ENCODE measurements at regions not wholly inside any gene's neighbourhood (a gene's known extent, or its start where the extent isn't known, plus 50 kb on each side); places are given as distances from the start of the nearest gene placed in this dataset.

- no peak for DNase-seq
Measured at GRCh38 chr5:38029397-38030065, 189.7 kb upstream of the GDNF start.

- DNase-seq, result no peak
Measured at GRCh38 chr5:38023799-38024198, 184.0 kb upstream of the GDNF start.

- DNase-seq, result no peak
Measured at GRCh38 chr5:38023371-38023770, 183.5 kb upstream of the GDNF start.

- no peak for DNase-seq
Measured at GRCh38 chr5:38022631-38023030, 182.8 kb upstream of the GDNF start.

GRCh38 chr5:38018016-38018415, 178.2 kb upstream of the GDNF start:
- DNase-seq, result no peak

GRCh38 chr5:38013107-38013506, 173.3 kb upstream of the GDNF start:
- no peak for DNase-seq

- no peak for DNase-seq
Measured at GRCh38 chr5:38011668-38012188, 171.9 kb upstream of the GDNF start.

GRCh38 chr5:38009749-38010358, 170.0 kb upstream of the GDNF start:
- DNase-seq, result no peak

- no peak for DNase-seq
Measured at GRCh38 chr5:38008198-38008597, 168.4 kb upstream of the GDNF start.

GRCh38 chr5:37999593-37999992, 159.8 kb upstream of the GDNF start:
- no peak for DNase-seq

GRCh38 chr5:37996918-37997317, 157.1 kb upstream of the GDNF start:
- DNase-seq, result no peak

GRCh38 chr5:37994729-37995128, 154.9 kb upstream of the GDNF start:
- DNase-seq, result no peak

- DNase-seq, result no peak
Measured at GRCh38 chr5:37991301-37992299, 151.8 kb upstream of the GDNF start.

GRCh38 chr5:37989884-37990283, 150.0 kb upstream of the GDNF start:
- no peak for DNase-seq

- DNase-seq, result no peak
Measured at GRCh38 chr5:37988454-37989046, 148.7 kb upstream of the GDNF start.

- no peak for DNase-seq
Measured at GRCh38 chr5:37984300-37984699, 144.5 kb upstream of the GDNF start.

GRCh38 chr5:37983463-37983862, 143.6 kb upstream of the GDNF start:
- DNase-seq, result no peak

GRCh38 chr5:37979559-37979958, 139.7 kb upstream of the GDNF start:
- no peak for DNase-seq

GRCh38 chr5:37975531-37975930, 135.7 kb upstream of the GDNF start:
- no peak for DNase-seq

- no peak for DNase-seq
Measured at GRCh38 chr5:37971483-37972024, 131.7 kb upstream of the GDNF start.

- no peak for DNase-seq
Measured at GRCh38 chr5:37966871-37967270, 127.0 kb upstream of the GDNF start.

- no peak for DNase-seq
Measured at GRCh38 chr5:37966291-37966690, 126.5 kb upstream of the GDNF start.

GRCh38 chr5:37962389-37962788, 122.5 kb upstream of the GDNF start:
- DNase-seq, result no peak

Measured in CD4-positive, alpha-beta T cell treated with Interleukin-1 beta for 1 hour (primary cell).